Esophagus muscularis mucosa (tissue), 3 donors: ENCODE measurements at regions not wholly inside any gene's neighbourhood (a gene's known extent, or its start where the extent isn't known, plus 50 kb on each side); places are given as distances from the start of the nearest gene placed in this dataset.

Experiments
- POLR2A ChIP-seq: fragments of 450-650 bp; IDR thresholded peaks from one replicate; pipeline ENCODE4 v1.6.1; 2017; ENCODE audit warnings: antibody characterized with exemption, moderate library complexity, mild to moderate bottlenecking, low read depth
- POLR2AphosphoS5 ChIP-seq, 2 donors: sonication (generic); formaldehyde crosslinking; IDR thresholded peaks; one replicate each; pipeline ENCODE4 v1.6.1; 2017; ENCODE audit warnings: antibody characterized with exemption in 2 of 2
- TF ChIP-seq, protein P1 (sequence below), 3 experiments: fragments of 200-600 bp in 2 of 3; fragments of 450-650 bp in 1 of 3; sonication (generic) in 2 of 3; IDR thresholded peaks; one replicate each; pipeline ENCODE4 v1.5.1; 2017 to 2019; ENCODE audit warnings: antibody characterized with exemption in 3 of 3, mild to moderate bottlenecking in 2 of 3, moderate library complexity in 1 of 3

DNA sequence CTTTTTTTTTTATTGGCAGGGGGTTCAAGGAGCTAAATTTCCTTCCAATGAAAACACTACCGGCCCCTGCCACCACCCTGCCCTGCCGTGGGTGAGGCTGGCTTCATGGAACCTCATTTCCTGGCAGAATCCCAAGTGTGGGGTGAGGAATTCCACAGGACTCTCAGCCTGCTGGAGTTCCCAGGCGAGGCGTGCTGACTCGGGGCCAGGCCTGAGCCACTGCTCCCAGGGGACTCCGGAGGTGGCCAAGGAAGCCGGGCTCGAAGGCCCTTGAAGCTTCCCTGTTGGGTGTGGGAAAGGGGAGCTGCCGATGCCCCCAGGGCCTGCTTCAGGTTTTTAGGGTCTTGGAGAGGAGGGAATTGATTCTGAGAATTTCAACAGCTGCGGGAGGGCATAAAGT lies 95.3 kb upstream of the ACTRT2 start:
- TF ChIP-seq POLR2A: no peak
- TF ChIP-seq POLR2AphosphoS5 (IDR thresholded peaks at IDR 0.05): no peak
- TF ChIP-seq, protein P1, sequence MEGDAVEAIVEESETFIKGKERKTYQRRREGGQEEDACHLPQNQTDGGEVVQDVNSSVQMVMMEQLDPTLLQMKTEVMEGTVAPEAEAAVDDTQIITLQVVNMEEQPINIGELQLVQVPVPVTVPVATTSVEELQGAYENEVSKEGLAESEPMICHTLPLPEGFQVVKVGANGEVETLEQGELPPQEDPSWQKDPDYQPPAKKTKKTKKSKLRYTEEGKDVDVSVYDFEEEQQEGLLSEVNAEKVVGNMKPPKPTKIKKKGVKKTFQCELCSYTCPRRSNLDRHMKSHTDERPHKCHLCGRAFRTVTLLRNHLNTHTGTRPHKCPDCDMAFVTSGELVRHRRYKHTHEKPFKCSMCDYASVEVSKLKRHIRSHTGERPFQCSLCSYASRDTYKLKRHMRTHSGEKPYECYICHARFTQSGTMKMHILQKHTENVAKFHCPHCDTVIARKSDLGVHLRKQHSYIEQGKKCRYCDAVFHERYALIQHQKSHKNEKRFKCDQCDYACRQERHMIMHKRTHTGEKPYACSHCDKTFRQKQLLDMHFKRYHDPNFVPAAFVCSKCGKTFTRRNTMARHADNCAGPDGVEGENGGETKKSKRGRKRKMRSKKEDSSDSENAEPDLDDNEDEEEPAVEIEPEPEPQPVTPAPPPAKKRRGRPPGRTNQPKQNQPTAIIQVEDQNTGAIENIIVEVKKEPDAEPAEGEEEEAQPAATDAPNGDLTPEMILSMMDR (IDR thresholded peaks at IDR 0.05): no peak
